B cell (primary cell): ENCODE measurements at regions not wholly inside any gene's neighbourhood (a gene's known extent, or its start where the extent isn't known, plus 50 kb on each side); places are given as distances from the start of the nearest gene placed in this dataset.

ENCODE experiments used
- EZH2 ChIP-seq: IDR thresholded peaks from 2 replicates; pipeline ENCODE4 v1.6.1; 2012; ENCODE audit warnings: borderline replicate concordance, low read depth, mild to moderate bottlenecking, moderate library complexity, low read length; ENCODE audit not compliant: insufficient read depth, poor library complexity, severe bottlenecking
- TF ChIP-seq, protein P1 (sequence below): fragments of 200-600 bp; IDR thresholded peaks from one replicate; pipeline ENCODE4 v1.8.0; 2022; ENCODE audit warnings: antibody characterized with exemption, mild to moderate bottlenecking

DNA sequence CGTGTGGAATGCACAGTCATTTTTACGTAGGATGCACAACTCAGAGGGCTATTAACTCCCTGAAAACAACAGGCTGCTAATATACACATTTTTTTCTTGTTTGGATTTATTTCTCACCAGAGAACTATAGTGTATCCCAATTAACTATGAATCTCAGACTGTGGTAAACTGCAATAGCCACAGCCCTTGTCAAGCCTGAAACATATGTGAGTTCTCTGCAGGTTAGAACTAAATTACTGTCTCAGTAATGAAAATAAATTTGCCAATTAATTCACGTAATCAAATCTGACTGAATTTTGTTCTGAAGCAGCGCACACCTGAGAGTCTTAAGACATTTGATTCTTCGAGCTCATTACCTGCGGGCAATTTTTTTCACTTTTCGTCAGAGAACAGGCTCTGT lies 318.6 kb downstream of the PMP22 start:
- TF ChIP-seq, protein P1, sequence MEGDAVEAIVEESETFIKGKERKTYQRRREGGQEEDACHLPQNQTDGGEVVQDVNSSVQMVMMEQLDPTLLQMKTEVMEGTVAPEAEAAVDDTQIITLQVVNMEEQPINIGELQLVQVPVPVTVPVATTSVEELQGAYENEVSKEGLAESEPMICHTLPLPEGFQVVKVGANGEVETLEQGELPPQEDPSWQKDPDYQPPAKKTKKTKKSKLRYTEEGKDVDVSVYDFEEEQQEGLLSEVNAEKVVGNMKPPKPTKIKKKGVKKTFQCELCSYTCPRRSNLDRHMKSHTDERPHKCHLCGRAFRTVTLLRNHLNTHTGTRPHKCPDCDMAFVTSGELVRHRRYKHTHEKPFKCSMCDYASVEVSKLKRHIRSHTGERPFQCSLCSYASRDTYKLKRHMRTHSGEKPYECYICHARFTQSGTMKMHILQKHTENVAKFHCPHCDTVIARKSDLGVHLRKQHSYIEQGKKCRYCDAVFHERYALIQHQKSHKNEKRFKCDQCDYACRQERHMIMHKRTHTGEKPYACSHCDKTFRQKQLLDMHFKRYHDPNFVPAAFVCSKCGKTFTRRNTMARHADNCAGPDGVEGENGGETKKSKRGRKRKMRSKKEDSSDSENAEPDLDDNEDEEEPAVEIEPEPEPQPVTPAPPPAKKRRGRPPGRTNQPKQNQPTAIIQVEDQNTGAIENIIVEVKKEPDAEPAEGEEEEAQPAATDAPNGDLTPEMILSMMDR = no peak
- no peak for TF ChIP-seq EZH2
